GM18873 (cell line): ENCODE measurements at regions not wholly inside any gene's neighbourhood (a gene's known extent, or its start where the extent isn't known, plus 50 kb on each side); places are given as distances from the start of the nearest gene placed in this dataset.
"Not testable (repeated sequence)": the region's sequence is repeated elsewhere in the genome, so short reads cannot be mapped to it uniquely, and the experiment has no call there.

Source experiments
- ATAC-seq: cut with Tn5 transposase; IDR thresholded peaks from one replicate; pipeline ENCODE4 v1.9.1; 2021; ENCODE audit warnings: mild to moderate bottlenecking, moderate library complexity, moderate number of reproducible peaks; ENCODE audit not compliant: unreplicated experiment, low FRiP score

DNA sequence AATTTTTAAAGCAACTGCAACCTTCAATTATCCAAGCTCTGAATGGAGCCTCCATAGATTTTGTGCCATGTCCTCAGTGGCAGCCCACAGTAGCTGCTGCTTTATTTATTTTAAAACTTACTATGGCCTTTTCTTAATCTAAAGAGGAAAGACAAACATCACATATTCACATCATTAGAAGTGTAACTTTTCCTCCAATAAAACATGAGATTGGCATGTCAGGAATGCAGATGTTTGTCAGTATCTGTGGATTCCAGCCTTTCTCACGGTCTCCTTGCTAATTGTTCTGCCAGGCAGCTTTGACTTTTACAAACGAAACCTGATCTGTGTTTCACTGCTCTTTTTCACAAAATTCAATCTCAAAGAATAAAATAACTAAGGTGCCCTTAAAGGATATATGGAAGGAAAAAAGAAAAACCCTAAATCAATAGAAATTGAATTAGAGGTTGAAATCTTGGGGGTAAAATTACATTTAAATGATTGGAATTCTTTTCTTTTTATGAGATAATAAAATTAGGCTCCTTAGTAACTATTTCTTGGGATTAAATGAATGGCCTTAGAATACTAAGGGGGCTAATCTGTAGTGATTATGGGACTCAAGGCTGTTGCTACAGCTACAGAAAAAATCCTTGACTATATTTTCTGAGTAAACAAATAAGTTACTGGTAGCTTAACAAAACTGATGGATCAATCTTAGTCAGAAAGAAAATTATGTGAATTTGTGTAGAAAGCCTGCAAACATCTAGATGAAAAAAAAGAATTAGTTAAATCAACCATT lies 151.3 kb downstream of the RTL9 start:
- no peak for ATAC-seq

DNA sequence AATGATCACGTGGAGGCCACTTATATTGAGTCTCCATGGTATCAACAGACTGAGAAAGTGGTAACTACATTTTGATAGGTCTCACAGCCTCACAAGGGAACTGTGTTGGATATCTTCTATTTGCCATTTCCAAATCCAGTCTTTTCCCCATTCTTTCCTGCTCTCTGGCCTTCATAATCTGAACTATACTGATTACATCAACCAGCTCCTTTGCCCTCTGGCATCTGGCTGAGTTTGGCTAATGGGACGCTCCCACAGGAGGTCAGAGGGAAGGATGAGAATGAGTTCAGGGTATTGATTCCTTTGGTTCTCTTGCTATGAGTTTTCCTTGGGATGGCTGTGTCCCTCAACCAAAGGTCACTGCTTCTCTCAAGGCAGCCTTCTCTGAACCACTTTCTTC lies 152.6 kb downstream of the RTL9 start:
- ATAC-seq, result no peak

GRCh38 chrX:110512341-110512740 lies 153.7 kb downstream of the RTL9 start:
- ATAC-seq, result no peak

DNA sequence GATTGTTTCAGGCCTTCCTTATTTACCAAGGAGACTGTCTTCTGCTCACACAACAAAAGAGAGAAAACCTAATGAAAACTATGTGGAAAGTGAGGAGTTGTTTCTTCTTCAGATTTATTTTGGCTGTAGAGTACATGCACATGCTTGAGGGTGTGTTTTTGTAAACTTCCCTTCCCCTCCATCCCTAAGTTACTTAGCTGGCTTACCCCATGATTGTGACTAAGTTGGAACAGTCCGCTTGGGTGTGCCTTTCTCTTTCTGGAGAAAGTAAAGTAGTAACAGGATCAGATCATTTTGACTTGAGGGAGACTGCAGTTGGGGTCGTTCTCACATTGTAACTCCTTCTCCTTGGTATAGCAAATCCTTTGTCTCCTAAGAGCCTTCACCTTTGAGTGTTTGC lies 155.9 kb downstream of the RTL9 start:
- ATAC-seq, result no peak

DNA sequence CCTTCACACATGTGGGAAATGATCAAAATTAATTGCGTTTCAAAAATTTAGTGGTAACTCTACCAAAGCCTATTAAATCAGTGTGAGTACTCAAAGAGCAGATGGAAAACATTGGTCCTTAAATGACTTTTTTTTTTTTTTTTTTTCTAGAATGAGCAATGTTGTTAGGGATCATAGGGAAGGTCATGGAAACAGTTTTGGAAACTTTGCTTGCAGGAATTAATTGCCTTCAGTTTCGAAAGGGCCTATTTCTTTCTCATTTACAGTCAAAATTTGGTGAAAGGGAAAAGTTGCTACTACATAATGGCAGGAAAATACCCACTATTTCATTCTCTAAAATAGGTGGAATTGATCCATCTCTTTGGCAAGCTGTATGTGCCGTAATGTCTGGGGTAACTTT lies 160.9 kb downstream of the RTL9 start:
- no peak for ATAC-seq

DNA sequence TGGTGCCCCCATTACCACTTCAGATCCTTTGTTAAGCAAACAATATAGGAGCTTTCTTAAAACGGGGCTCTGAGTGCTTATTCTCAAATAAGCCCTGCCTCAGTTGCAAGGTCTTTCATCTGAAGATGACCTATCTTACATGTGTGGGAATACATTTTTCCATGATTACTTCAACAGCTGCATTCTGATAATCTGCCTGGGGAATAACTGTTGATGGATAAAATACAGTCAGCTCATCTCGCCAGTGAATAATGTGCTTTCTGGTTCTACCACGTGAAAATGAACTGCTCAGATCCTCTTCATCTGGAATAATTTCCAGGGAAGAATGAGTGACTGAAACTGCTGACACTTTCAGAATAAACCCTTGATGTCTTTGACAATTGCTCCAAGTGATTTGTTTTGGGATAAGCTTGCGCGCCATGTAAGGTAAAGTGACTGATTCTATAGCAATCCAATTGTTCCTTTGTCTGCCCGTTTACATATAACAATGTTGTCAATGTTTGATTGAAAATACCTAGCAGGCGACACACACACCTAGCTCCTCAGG lies 161.3 kb downstream of the RTL9 start:
- no peak for ATAC-seq

GRCh38 chrX:110520652-110521051 lies 162.0 kb downstream of the RTL9 start:
- not testable (repeated sequence) for ATAC-seq

GRCh38 chrX:110531873-110532580 lies 173.4 kb downstream of the RTL9 start:
- no peak for ATAC-seq

DNA sequence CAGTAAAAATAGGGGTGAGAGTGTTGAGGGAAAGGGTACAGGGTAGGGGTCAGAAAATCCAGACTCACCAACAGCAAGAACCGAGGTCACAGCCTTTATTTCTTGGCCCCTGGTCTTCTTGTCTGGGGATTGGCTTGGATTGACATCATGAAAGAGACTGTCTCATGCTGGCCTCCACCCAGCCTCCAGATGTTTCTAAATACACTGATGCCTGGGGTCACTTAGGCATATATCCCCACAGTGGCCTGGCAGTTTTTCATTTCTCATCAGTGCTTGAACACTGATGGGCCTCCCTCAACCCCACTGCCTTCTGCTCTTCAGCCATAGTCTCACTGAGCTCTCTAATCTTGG lies 173.9 kb downstream of the RTL9 start:
- no peak for ATAC-seq

GRCh38 chrX:110536816-110537215 lies 178.2 kb downstream of the RTL9 start:
- no peak for ATAC-seq

DNA sequence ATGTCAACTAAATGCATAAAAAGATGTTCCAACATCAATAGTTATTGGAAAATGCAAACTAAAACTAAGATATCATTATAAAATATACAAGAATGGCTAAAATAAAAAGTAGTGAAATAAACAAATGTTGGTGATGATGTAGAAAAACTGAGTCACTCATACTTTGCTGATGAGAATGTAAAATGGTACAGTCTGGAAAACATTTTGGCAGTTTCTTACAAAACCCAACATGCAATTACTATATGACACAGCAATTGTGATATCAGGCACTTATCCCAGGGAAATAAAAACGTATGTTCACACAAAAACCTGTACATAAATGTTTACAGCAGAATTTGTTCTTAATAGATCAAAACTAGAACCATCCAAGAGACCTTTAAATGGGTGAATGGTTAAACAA lies 182.6 kb downstream of the RTL9 start:
- no peak for ATAC-seq

DNA sequence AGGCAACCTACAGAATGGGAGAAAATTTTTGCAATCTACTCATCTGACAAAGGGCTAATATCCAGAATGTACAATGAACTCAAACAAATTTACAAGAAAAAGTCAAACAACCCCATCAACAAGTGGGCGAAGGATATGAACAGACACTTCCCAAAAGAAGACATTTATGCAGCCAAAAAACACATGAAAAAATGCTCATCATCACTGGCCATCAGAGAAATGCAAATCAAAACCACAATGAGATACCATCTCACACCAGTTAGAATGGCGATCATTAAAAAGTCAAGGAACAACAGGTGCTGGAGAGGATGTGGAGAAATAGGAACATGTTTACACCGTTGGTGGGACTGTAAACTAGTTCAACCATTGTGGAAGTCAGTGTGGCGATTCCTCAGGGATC lies 192.2 kb downstream of the RTL9 start:
- not testable (repeated sequence) for ATAC-seq

- no peak for ATAC-seq
Observed at GRCh38 chrX:110557864-110558263, 199.2 kb downstream of the RTL9 start.

DNA sequence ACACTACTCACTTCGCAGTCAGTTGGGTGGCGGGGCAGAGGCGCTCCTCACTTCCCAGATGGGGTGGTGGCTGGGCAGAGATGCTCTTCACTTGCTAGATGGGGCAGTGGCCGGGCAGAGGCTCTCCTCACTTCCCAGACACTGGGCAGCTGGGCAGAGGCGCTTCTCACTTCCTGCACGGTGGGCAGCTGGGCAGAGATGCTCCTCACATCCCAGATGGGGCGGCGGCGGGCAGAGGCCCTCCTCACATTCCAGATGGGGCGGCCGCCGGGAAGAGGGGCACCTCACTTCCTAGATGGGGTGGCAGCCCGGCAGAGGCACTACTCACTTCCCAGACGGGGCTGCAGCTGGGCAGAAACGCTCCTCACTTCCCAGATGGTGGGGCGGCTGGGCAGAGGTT lies 199.8 kb downstream of the RTL9 start:
- no peak for ATAC-seq

DNA sequence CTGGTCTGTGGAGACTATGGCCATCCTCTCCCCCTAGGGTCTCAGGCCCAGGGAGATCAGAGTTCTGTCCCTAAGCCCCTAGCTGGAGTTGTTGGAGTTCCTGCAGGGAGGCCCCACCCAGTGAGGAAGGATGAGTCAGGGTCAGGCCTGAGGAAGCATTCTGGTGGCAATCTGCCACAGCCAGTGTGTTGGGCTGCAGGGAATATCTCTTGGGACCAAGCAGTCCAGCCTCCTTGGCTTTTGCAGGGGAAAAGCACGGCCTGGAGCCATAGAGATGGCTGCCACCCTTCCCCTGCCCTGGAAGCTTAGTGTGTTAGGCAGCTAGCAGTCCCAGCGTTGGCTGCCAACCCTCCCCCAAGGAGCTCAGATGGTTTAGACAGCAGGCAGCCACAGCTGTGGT lies 202.4 kb downstream of the RTL9 start:
- ATAC-seq, result no peak

GRCh38 chrX:110563282-110563681 lies 204.6 kb downstream of the RTL9 start:
- no peak for ATAC-seq

GRCh38 chrX:110568441-110568840 lies 209.8 kb downstream of the RTL9 start:
- ATAC-seq, result no peak

DNA sequence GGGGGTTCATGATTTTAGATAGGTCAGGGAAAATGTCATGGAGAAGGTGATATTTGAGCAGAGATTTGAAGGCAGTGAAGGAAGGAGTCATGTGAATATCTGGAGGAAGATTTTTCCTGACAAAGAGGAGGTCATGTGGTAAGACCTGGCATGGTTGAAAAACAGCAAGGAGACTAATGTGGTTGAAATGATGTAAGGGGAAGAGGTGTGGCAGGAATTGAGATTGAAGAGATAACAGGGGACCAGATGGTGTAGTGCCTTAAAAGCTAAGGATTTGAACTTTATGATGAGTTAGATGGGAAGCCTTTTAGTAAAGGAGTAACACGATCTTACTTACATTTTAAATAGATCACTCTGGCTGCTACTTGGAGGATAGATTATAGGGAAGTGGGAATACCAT lies 210.9 kb downstream of the RTL9 start:
- ATAC-seq, result no peak

- ATAC-seq, result no peak
Observed at GRCh38 chrX:110578270-110578669, 217.3 kb downstream of the CHRDL1 start.

- no peak for ATAC-seq
Observed at GRCh38 chrX:110584083-110584482, 211.5 kb downstream of the CHRDL1 start.

DNA sequence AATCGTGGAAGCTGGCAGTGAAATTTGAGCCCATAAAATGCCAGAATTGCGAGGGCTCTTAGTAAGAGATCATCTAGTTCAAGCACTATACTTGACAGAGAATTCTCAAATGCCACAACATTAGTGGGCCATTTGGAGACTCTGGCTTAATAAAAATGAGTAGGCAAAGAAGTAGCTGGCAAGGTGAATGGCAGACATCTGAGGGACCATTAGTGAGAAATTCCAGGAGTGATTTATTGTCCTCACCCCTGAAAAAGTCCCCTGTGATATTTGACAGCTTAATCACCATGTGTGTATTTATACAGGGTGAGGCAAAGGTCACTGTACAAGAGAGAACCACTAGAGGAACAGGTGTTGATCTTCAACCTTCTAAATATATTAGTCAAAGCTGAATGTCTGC lies 207.5 kb downstream of the CHRDL1 start:
- ATAC-seq, result no peak

GRCh38 chrX:110588853-110589252 lies 206.8 kb downstream of the CHRDL1 start:
- ATAC-seq, result no peak
